Tibial nerve (tissue), 4 donors: ENCODE measurements at regions not wholly inside any gene's neighbourhood (a gene's known extent, or its start where the extent isn't known, plus 50 kb on each side); places are given as distances from the start of the nearest gene placed in this dataset.

Experiments used
- EP300 ChIP-seq, 2 donors: sonication (generic); formaldehyde crosslinking; IDR thresholded peaks; one replicate each; pipeline ENCODE4 v1.6.1; 2017; ENCODE audit warnings: antibody characterized with exemption in 2 of 2, mild to moderate bottlenecking in 1 of 2
- TF ChIP-seq, protein P1 (sequence below), 5 experiments: fragments of 200-600 bp in 3 of 5; fragments of 450-650 bp in 2 of 5; sonication (generic) in 3 of 5; IDR thresholded peaks; one replicate each; pipeline ENCODE4 v1.5.1; 2016 to 2019; ENCODE audit warnings: antibody characterized with exemption in 5 of 5, mild to moderate bottlenecking in 3 of 5, moderate library complexity in 2 of 5

DNA sequence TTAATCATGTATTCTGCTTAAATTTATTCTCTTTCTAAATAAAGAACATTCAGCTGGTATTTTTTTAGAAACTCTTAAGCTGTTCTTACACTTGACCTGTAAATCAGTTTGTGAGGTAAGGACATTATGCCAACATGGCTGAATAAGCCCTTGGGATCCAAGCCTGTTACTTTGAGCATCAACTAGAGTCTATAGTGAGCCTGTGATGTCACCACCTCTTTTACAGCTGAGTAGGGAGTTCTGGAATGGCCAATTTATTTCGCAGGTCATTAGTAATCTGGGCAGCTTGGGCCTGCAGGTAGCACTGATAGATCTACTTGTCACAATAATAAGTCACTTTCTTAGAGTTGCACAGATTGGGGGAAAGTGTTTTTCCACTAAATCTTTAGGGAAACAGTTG is 915.2 kb upstream of the MBL2 start:
- TF ChIP-seq, protein P1, sequence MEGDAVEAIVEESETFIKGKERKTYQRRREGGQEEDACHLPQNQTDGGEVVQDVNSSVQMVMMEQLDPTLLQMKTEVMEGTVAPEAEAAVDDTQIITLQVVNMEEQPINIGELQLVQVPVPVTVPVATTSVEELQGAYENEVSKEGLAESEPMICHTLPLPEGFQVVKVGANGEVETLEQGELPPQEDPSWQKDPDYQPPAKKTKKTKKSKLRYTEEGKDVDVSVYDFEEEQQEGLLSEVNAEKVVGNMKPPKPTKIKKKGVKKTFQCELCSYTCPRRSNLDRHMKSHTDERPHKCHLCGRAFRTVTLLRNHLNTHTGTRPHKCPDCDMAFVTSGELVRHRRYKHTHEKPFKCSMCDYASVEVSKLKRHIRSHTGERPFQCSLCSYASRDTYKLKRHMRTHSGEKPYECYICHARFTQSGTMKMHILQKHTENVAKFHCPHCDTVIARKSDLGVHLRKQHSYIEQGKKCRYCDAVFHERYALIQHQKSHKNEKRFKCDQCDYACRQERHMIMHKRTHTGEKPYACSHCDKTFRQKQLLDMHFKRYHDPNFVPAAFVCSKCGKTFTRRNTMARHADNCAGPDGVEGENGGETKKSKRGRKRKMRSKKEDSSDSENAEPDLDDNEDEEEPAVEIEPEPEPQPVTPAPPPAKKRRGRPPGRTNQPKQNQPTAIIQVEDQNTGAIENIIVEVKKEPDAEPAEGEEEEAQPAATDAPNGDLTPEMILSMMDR (IDR thresholded peaks at IDR 0.05): no peak
- no peak for TF ChIP-seq EP300 (IDR thresholded peaks at IDR 0.05)
